K562 (cell line): ENCODE measurements at regions not wholly inside any gene's neighbourhood (a gene's known extent, or its start where the extent isn't known, plus 50 kb on each side); places are given as distances from the start of the nearest gene placed in this dataset.

Experiments used
- BACH1 ChIP-seq: fragments of 200-800 bp; sonication (Bioruptor generic); IDR thresholded peaks from 2 replicates; pipeline ENCODE4 v1.6.1; 2016; ENCODE audit warnings: missing genetic modification characterization, missing compliant biosample characterization
- CBX3 ChIP-seq, 2 experiments: IDR thresholded peaks; 1 replicate in 1 of 2; 2 replicates in 1 of 2; pipeline ENCODE4 v1.6.1; 2012; ENCODE audit warnings: inconsistent platforms in 2 of 2, low read length in 2 of 2, borderline replicate concordance in 1 of 2, control low read depth in 1 of 2
- CTBP1 ChIP-seq: fragments of 450-650 bp; IDR thresholded peaks from 2 replicates; pipeline ENCODE4 v1.6.1; 2016; ENCODE audit warnings: borderline replicate concordance
- KLF1 ChIP-seq: fragments of 450-650 bp; IDR thresholded peaks from 2 replicates; pipeline ENCODE4 v1.6.1; 2016; ENCODE audit warnings: missing genetic modification characterization, missing compliant biosample characterization
- MIER1 ChIP-seq: fragments of 450-650 bp; IDR thresholded peaks from 2 replicates; pipeline ENCODE4 v1.6.1; 2016; ENCODE audit warnings: antibody characterized with exemption, mild to moderate bottlenecking, low read depth
- MTA2 ChIP-seq: fragments of 450-650 bp; IDR thresholded peaks from 2 replicates; pipeline ENCODE4 v1.6.1; 2016; ENCODE audit warnings: low read depth
- POLR2A ChIP-seq: fragments of 450-650 bp; conservative IDR thresholded peaks from 2 replicates; pipeline ENCODE4 v1.6.1; 2016
- RFX1 ChIP-seq: fragments of 450-650 bp; IDR thresholded peaks from 2 replicates; pipeline ENCODE4 v1.6.1; 2016; ENCODE audit warnings: mild to moderate bottlenecking, moderate library complexity
- SAP30 ChIP-seq: fragments of 200-600 bp; sonication (generic); IDR thresholded peaks from 2 replicates; pipeline ENCODE4 v1.6.1; 2012; ENCODE audit warnings: borderline replicate concordance, low read depth, mild to moderate bottlenecking, moderate library complexity, low read length, control low read depth, inconsistent platforms; ENCODE audit not compliant: insufficient read depth, poor library complexity, severe bottlenecking
- TF ChIP-seq, protein P1 (sequence below): sonication (generic); formaldehyde crosslinking; IDR thresholded peaks from 2 replicates; pipeline ENCODE4 v1.8.0; 2023; ENCODE audit warnings: mild to moderate bottlenecking, missing genetic modification reagents
- TF ChIP-seq, protein P2 (sequence below), 2 experiments: fragments of 150-350 bp in 1 of 2; IDR thresholded peaks; 2 replicates each; pipeline ENCODE4 v1.6.1; 2012 to 2016; ENCODE audit warnings: low read depth in 2 of 2, low read length in 2 of 2, mild to moderate bottlenecking in 1 of 2, moderate library complexity in 1 of 2

DNA sequence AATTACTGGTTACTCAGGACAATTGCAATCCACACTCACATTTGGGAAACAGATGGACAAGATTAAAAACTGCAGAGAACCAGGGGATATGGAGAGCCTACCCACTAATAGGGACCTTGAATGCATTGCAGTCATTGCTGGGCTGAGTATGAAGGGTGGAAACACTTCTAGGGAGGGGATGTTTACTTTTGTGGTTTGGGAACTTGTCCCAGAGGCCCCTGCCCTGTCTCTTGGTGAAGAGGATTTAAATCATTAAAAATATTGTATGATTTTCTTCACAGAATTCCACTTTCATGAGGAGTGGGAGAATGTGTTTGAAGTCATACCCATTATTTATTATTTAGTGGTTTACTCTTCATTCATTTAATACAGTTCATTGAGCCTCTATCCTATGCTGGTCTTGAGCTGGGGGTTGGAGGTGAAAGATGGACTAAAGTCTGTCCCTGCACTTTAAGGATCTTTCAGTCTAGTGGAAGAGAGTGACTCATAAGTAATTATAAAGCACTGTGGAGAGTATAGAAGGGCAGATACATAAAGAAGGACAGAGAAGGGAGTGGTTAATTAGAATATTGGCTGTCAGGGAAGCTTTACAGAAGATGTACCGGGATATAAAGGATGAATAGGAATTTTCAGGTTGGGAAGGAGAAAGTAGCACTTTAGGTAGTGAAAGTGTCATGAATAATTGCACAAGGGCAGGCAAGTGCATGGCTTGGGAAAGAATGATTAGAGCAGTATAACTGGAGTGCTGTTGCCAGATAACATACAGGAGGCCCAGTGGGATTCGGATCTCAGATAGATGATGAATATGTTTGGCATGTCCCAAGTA lies 313.4 kb downstream of the LPIN1 start (continued):
- no peak for TF ChIP-seq SAP30
- TF ChIP-seq KLF1 (tag), result no peak
- TF ChIP-seq RFX1, result no peak
- peak; percentile 79 for TF ChIP-seq MTA2
- TF ChIP-seq CBX3 (IDR thresholded peaks at IDR 0.05; ENCODE audit: borderline replicate concordance in 1 of 2, low read length in 2 of 2), result no peak
- TF ChIP-seq MIER1, result no peak
- no peak for TF ChIP-seq BACH1 (tag)
- TF ChIP-seq, protein P1, sequence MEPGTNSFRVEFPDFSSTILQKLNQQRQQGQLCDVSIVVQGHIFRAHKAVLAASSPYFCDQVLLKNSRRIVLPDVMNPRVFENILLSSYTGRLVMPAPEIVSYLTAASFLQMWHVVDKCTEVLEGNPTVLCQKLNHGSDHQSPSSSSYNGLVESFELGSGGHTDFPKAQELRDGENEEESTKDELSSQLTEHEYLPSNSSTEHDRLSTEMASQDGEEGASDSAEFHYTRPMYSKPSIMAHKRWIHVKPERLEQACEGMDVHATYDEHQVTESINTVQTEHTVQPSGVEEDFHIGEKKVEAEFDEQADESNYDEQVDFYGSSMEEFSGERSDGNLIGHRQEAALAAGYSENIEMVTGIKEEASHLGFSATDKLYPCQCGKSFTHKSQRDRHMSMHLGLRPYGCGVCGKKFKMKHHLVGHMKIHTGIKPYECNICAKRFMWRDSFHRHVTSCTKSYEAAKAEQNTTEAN (CRISPR knock-in tag), result no peak
- TF ChIP-seq CTBP1, result peak; percentile 66
- TF ChIP-seq POLR2A, result no peak
- TF ChIP-seq, protein P2, sequence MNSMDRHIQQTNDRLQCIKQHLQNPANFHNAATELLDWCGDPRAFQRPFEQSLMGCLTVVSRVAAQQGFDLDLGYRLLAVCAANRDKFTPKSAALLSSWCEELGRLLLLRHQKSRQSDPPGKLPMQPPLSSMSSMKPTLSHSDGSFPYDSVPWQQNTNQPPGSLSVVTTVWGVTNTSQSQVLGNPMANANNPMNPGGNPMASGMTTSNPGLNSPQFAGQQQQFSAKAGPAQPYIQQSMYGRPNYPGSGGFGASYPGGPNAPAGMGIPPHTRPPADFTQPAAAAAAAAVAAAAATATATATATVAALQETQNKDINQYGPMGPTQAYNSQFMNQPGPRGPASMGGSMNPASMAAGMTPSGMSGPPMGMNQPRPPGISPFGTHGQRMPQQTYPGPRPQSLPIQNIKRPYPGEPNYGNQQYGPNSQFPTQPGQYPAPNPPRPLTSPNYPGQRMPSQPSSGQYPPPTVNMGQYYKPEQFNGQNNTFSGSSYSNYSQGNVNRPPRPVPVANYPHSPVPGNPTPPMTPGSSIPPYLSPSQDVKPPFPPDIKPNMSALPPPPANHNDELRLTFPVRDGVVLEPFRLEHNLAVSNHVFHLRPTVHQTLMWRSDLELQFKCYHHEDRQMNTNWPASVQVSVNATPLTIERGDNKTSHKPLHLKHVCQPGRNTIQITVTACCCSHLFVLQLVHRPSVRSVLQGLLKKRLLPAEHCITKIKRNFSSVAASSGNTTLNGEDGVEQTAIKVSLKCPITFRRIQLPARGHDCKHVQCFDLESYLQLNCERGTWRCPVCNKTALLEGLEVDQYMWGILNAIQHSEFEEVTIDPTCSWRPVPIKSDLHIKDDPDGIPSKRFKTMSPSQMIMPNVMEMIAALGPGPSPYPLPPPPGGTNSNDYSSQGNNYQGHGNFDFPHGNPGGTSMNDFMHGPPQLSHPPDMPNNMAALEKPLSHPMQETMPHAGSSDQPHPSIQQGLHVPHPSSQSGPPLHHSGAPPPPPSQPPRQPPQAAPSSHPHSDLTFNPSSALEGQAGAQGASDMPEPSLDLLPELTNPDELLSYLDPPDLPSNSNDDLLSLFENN (IDR thresholded peaks at IDR 0.05; ENCODE audit: low read depth in 2 of 2, low read length in 2 of 2), result no peak
- TF ChIP-seq, all 486 proteins: peak for 60
